GM19351 (cell line): ENCODE measurements at regions not wholly inside any gene's neighbourhood (a gene's known extent, or its start where the extent isn't known, plus 50 kb on each side); places are given as distances from the start of the nearest gene placed in this dataset.

Experiments used
- ATAC-seq: cut with Tn5 transposase; IDR thresholded peaks from one replicate; pipeline ENCODE4 v1.9.1; 2021; ENCODE audit warnings: mild to moderate bottlenecking, moderate library complexity; ENCODE audit not compliant: unreplicated experiment

DNA sequence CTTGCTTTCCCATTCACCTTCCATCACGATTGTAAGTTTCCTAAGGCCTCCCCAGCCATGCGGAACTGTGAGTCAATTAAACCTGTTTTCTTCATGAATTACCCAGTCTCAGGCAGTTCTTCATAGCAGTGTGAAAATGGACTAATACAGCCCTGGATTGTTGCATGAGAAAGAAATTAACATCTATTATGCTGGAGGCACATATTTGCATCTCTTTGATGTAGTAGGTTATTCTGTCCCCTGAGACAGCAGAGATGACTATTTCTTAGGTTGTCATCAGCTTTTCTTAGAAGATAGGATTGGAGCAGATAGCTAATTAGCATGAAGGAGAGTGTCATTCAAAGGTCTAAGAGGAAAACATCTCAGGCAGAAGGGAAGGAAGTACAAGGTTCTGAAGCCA is 166.2 kb downstream of the OMA1 start:
- no peak for ATAC-seq

DNA sequence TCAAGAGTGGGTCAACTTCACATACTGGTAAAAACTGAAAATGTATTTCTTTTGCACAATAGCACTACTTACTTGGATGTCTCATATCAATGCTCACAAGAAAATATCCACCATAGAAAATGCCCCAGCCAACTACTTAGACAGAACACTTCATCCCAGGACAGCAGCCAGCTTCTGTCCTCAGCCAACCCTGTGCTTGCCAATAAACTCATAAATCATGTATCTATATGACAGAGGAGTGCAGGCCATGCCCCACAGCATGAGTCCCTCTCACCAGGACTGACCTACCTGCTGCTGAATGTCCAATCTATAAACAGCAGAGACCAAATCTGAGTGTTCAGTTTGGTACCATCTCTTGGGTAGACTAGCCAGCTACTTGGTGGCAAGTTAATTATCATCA is 179.3 kb downstream of the OMA1 start:
- ATAC-seq: no peak

DNA sequence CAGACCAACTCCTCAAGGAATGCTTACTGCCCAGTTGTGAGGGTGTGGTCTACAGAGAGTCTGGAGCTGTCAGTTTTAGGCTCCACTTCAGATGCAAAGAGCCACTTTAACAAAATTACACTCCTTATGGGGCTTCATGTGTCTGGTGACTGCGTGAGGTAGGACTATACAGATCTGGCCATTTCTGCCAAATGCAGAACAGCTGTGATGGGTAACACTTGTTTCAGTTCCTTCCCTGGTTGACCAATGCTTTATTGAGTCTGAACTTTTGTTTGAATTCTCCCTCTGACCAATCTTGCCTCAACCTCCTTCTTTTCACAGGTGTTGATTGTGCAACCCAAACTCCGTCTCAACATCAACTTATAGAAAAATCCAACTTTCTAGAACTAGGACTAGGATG is 181.2 kb downstream of the OMA1 start:
- ATAC-seq: no peak

DNA sequence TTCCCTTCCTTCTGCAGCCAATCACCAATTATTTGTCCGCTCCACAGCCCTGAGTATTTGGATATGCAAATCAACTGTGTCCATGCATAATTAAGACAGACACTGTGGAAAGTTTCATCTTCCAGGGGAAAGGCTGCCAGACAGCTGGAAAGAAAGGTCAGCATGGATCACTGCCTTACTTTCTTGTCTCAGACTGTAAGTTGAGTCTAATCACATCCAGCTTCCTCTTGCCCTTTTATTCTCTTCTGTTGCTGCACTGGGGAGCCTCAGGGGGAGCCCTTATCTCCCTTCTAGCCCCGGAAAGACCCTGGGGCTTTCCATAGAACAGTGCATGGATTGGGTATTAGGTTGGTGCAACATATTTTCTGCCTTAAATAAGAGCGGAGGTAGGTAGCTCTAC is 182.9 kb downstream of the OMA1 start:
- ATAC-seq: peak; percentile 41

DNA sequence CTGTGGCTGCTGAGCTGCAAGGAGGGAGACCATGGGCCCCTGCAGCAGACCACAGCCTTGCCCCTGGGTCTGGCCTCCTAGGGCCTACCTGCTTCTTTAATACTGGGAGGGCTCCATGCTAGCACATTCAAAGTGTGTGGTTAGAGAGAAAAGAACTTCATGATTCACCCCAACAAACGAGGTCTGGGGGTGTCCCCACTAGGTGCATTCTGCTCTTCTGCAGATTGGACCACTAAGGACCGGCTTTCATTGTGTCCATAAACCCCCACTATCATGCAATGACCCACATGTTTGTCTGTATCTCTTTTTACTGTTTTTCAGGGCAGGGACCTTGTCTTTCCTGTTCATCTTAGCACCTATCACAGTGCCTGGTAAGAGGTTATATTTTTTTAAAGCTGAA is 185.4 kb downstream of the OMA1 start:
- no peak for ATAC-seq

DNA sequence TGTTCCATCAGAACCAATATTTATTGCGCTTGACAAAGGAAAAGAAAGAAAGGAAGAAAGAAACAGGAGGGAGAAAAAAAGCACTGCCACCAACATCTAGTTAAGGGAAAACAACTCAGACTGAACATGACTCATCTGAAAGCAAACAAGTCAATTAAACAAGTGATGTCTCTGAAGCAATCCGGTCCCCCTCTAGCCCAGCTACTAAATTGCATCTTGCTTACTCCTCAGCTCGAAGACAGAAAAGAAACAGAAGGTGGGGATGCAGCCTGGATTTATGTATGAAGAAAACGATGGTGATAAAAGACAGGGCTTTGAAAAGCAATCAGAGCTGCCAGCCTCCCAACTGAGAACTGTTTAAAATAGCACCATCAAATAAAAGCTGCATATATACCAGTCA is 188.2 kb downstream of the OMA1 start:
- no peak for ATAC-seq

DNA sequence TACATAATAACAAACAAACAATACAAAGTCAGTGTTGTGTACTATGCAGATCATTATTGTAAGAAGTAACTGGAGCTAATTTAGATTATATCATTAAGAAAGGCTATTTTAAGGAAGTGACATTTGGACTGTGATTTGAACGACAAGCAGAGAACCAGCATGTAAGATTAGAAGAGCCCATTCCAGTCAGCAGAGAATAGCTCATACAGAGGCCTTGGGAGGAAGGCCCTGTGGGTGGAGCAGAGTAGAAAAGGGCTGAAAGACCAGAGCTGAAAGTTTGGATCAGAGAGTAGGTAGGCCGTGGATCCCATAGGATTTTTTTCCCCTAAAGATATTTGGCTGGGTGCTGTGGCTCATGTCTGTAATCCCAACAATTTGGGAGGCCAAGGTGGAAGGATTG is 190.1 kb downstream of the OMA1 start:
- ATAC-seq: no peak

DNA sequence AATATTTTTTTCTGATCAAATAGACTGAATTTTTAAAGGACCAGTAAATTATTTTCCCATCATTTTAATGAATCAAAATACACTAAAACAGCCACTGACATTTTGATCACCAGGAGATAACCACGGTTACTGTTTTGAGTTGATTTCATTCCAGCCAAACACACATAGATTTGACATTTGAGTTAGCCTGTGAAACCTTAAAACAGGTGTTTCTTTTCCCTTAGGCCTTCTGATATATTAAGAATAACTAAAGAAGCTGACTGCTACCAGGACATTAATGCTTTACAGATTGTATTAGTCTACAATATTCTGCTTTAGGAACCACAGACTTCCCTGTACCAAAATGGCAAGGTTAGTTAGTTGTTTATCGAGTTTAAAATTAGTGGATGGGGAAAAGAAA is 193.4 kb downstream of the OMA1 start:
- no peak for ATAC-seq

DNA sequence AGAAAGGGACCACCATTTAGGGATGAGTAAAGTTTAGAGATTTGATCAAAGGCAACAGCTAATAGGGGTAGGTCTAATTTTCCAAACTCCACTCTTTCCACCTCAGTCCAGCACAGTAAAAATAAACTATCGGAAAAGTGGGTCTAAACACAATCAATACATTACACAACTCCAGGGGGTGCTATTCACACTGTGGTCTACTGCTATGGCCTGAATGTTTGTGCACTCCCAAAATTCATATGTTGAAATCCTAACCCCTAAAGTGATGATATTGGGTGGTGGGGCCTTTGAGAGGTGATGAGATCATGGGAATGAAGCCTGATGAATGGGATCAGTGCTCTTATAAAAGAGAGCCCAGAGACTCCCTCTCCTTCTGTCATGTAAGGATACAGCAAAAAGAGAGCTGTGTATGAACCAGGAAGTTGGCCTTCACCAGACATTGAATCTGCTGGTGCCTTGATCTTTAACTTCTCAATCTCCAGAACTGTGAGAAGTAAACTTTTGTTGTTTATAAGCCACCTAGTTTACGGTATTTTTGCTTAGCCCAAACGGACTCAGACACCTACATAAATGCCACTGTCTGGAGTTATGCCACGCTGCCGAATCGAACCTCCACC is 193.9 kb downstream of the OMA1 start:
- no peak for ATAC-seq

DNA sequence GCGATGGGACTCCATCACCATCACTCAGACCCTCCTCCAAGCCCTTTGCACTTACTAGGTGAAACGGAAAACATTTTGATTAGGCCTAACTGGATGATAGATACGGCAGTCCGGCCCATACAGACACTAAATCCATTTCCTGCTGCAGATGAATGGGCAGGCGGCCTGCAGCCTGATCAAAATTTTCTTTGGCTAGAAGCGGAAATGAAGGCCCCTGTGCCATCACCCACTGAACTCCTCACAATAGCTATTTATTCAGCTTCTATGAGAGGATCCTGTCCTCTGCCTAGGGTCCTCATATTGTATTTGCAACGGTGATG is 200.5 kb downstream of the OMA1 start:
- ATAC-seq: no peak

DNA sequence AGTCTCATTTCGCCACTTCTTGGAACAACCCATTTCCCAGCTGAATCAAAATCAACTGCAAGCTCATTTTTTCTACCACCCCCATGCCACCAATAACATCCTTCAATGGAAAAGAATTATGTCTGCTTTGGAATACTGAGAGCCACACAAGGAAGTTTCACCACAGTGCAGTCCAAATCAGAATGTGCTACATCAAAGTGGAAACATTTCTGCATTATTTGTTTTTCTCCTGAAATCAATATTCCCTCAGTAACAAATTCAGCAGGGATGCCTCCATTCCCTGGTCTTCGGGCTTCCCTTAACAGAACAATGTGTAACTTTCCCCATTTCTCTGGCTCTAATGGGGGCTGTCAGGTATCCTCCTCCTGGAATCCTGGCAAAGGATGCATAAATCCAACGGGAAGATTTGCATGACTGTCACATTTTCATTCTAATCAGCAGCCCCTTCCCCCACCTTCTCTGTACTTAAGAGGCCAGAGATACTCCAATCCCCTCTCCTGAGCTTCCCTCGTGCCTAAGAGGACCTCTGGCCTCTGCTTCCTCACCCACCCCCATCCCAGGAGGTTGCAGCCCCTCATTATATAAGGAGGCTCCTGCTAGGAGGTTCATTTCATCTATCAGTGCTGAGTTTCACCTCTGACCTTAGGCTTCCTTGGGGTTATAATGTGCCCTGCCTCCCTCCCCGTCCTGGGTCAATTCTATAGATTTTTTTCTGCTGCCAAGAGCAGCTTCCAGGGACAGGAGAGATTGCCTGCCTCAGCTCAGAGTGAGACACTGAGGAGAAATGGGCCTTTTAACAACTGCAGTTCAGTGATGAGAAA is 201.1 kb downstream of the OMA1 start:
- no peak for ATAC-seq

DNA sequence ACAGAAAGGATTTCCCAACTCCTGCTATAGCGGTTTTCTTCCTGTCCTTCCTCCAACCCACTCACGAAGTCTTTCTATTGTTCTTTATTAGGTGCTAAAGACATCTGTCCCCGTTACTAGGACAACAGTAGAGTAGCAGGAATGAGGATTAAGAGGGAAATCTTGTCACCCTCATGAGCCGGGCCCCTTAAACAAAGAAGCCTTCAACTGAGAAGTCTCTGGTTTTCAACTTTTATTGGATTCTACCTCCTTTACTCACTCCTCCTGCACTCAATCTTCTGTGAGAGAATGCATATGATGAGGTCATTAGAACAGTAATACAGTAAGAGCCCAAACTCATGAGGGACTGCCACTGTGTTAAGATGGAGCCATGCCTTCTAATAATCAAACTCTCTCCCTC is 206.3 kb downstream of the OMA1 start:
- ATAC-seq: no peak

DNA sequence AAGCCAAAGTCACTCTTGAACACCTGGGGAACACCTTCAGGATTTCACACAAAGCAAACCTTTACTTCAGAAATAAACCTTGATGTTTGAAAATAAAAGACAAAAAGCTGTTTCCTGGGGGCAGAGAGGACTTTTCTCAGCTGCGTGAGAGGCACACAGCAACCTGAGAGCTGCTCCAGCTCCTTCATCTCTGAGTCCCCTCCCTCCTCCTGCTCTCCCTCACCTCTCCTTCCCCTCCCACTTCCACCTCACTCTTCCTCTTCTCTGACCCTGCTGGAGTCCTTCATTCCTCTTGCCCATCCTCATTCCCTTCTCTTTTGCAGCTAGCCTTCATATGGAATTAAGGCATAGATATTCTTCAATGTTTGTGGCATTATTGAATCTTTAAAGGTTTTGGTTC is 208.4 kb downstream of the OMA1 start:
- no peak for ATAC-seq

DNA sequence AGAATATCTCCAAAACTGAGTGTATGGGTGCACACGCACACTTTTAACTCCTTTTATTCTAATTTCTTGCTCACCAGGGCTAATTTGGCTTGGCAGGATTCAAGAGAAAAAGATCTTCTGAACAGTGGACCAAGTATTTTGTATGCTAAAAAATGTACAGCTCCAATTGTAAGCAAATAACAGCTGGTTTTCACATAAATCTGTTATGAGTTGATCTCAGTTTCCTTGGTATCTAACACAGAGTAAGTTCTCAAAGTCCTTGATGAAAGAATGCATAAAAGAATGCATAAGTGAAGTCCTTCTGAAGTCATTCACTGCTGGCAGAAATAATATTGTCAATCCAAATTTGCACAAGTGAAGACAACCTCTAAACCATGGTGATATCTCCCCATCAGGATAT is 213.0 kb downstream of the OMA1 start:
- ATAC-seq: no peak

DNA sequence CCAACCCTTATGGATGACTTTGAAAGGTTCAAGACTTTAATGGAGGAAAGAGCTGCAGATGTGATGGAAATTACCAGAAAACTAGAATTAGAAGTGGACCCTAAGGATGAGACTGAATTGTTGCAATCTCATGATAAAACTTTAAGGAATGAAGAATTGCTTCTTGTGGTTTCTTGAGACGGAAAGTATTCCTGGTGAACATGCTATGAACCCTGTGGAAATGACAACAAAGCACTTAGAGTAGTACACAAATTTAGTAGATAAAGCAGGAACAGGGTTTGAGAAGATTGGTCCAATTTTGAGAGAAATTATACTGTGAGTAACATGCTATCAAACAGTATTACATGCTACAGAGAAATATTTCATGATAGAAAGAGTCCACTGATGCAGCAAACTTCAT is 215.4 kb downstream of the OMA1 start:
- no peak for ATAC-seq

DNA sequence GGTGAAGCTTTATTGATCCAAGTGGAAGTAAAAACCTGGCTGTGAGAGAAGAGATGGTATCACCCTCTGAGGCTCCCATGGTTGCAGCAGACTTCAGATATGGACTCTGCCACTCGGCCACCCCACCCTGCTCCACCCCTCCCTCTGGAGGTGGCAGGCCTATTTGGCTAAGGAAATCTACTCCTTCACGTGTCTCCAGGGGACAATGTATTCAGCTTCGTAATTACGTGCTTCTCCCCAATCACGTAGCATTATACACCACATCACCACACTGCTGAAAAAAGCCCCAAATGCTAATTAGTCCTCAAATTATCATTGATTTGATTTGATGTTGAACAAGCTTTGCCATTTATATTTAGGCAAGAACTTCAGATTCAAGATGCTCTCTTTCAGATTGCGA is 220.7 kb downstream of the OMA1 start:
- ATAC-seq: no peak

DNA sequence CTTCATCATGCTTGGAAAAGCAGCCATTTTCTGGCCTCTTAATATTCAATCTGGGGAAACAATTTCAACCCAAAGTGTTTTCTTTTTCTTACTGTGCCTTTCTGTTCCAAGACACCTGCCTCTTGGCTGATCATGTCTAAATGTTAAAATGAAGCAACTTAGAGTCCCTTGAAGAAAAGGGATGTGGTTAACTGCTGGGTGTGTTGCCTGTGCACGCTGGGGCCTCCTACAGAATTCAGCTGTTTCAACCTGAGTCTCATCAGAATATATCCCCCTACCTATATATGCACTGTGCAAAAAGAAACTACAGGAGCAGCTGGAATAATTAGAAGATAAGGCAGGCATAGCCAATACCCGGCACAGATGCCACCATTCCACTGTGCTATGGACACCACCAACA is 222.0 kb downstream of the OMA1 start:
- no peak for ATAC-seq

DNA sequence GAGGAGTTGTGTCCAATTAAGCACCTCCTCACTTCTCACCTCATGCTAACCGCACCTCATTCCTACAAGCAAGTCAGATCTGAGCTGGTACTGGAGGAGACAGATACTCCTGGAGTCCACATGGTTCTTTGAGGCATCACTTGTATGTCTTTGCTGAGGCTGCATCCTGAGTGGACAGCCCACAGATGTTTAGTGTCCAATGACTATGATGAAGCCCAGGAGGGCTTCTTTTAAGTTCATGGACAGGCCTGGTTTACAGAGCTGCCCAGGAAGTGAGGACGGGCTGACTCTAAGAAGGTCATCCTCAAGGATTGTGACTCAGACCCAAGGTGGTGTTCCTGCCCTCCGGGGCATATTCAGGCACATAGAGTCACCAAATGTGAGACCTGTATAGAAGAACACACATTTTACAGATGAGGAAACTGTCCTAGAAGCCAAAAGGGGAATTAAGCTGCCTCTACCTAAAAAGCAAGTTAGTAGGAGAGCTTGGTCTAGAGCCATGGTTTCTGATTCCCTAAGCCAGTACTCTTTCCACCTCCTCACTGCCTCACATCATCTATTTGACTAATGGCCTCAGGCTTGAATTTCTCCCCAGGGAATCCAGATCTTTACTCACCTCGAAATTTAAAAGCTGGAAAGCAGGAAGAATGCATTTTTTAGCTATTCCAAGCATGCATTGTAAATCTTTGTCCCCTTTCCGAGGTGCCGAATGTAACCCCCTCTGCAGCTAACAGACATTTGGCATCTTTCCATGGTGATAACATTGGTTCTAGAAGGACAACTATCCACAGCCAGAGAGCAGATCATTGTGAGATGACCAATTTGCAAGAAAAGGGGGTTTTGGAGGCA is 228.1 kb downstream of the OMA1 start:
- no peak for ATAC-seq

DNA sequence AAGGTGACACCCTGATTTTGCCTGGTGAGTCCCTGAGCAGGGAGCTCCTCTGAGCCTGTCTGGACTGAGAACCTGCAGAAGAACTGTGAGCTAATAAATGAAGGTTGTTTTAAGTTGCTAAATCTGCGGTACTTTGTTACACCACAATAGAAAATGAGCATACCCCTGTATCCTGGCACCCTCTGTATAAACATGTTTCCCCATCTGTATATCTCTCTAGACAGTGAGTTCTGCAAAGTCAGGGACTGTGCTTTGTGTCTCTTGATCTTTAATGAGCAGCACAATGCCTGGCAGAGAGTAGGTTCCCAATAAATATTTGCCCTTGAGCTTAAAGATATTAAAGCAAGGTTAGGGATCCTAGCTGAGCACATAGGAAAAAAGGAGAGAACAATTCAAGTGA is 228.8 kb downstream of the OMA1 start:
- no peak for ATAC-seq

DNA sequence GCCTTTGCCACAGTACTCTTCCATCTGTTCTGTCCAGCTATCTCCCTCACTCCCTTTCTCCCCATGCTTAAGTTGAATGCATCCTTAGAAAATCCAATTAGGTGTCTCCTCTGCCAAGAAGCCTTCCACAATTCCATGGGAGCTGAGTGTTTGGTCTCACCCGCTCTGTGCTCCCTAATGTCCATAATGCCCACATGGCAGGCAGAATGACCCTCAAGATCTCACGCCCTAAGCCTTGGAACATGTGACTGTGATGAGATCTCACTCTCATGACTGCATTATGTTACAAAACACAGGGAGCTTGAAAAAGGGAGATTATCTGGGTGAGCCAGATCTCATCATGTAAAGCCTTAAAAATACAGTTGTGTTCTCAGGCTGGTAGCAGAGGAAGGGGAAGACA is 229.4 kb downstream of the OMA1 start:
- no peak for ATAC-seq

DNA sequence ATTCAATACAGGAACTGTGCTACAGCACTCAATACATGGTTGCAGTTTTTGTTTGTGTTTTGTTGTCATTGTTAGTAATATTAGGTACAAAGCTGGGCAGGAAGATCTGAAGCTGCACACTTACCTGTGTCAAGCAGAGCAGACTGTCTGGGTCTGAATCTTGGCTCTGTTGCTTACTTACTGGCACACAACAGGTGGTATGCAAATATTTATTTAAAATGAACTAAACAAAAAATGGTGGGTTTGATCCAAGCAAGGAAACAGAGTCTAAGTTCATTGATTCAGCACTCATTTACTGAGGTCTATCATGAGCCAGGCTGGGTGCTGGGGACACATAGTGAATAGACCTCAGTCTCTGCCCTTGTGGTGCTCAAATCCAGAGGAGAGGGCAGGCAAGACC is 230.4 kb downstream of the OMA1 start:
- ATAC-seq: no peak

DNA sequence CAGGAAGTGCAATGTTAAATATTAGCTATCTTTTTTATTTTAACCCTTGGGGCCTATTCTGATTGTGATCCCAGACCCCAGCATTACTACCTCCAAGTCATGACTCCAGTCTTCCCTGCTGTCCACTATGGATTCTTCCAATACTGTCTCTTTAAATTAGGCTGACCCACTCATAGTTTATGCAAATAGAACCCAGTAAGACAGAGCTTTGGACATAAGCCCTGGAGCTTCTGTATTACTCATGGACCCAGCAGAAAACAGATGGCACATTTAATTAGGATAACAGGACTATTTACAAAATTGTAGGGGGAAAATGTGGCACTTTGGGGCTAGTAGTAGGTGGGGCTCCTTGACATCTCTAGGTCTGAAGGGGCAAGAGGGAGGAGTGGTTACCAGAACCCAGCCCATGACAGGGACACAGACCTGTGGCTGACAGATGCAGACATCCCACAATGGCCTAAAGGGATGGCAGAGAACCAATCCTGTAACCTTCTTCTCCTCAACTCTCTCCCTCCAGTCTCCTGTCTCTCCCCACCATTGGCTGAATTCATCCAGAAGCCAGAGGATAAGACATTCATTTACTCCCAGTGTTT is 233.5 kb downstream of the OMA1 start:
- no peak for ATAC-seq
